Lower lobe of right lung (tissue), 2 donors: ENCODE measurements at regions not wholly inside any gene's neighbourhood (a gene's known extent, or its start where the extent isn't known, plus 50 kb on each side); places are given as distances from the start of the nearest gene placed in this dataset.

Experiments used
- ATAC-seq, 2 donors: fragments of 200-7000 bp; cut with Tn5 transposase; one replicate each; pipeline ENCODE4 v1.9.1; 2020 to 2022; ENCODE audit warnings: mild to moderate bottlenecking in 2 of 2, moderate library complexity in 2 of 2
- DNase-seq: peaks from one replicate; pipeline ENCODE4 v3.0.0-alpha.2; 2020
- H3K27ac ChIP-seq: fragments of 200-600 bp; one replicate; pipeline ENCODE4 v1.8.0; 2022
- H3K27me3 ChIP-seq: fragments of 200-600 bp; one replicate; pipeline ENCODE4 v1.8.0; 2022; ENCODE audit warnings: low read depth
- H3K36me3 ChIP-seq: fragments of 200-600 bp; one replicate; pipeline ENCODE4 v1.8.0; 2022; ENCODE audit warnings: mild to moderate bottlenecking
- H3K4me1 ChIP-seq: fragments of 200-600 bp; one replicate; pipeline ENCODE4 v1.8.0; 2022
- H3K4me3 ChIP-seq: fragments of 200-600 bp; one replicate; pipeline ENCODE4 v1.8.0; 2022; ENCODE audit warnings: mild to moderate bottlenecking
- H3K9me3 ChIP-seq: fragments of 200-600 bp; one replicate; pipeline ENCODE4 v1.8.0; 2022
- CTCF ChIP-seq: fragments of 200-600 bp; IDR thresholded peaks from one replicate; pipeline ENCODE4 v1.8.0; 2022; ENCODE audit warnings: antibody characterized with exemption, mild to moderate bottlenecking
- intact Hi-C: fragments of 100-400 bp; cut with DNase I; formaldehyde crosslinking; loops from one replicate; pipeline ENCODE4 v1.11.0; 2022
- donor health status: DM: no; HTN: yes; CAD: no; lungs with severe emphysema.

- intact Hi-C loops: no loop called here
- Histone ChIP-seq H3K36me3 (no peaks in the 10 kb centered on the region), H3K9me3 (no peaks in the 10 kb centered on the region), H3K27ac (no peak overlapping the region), H3K27me3 (no peaks in the 10 kb centered on the region), H3K4me3 (no peak overlapping the region), H3K4me1 (no peaks in the 10 kb centered on the region)
- TF ChIP-seq CTCF: no peak
- ATAC-seq (no peak), DNase-seq (no peak)
Observed at GRCh38 chr11:104765401-104766095, 132.7 kb downstream of the CASP12 start.

GRCh38 chr11:104764710-104765045 lies 133.6 kb downstream of the CASP12 start:
- H3K4me1 ChIP-seq: no peaks in the 10 kb centered on the region
- ATAC-seq (no peak), DNase-seq (no peak)
- H3K27ac ChIP-seq: no peak overlapping the region
- no peak for TF ChIP-seq CTCF
- H3K27me3 ChIP-seq: no peaks in the 10 kb centered on the region
- intact Hi-C loops: no loop called here
- H3K36me3 ChIP-seq: no peaks in the 10 kb centered on the region
- H3K9me3 ChIP-seq: peaks cover 3% of the 10 kb centered on the region
- H3K4me3 ChIP-seq: no peak overlapping the region

- ATAC-seq: no peak
- intact Hi-C loops: no loop called here
- no peak overlapping the region for H3K4me3 ChIP-seq
- no peaks in the 10 kb centered on the region for H3K4me1 ChIP-seq
- H3K9me3 ChIP-seq: peaks cover 4% of the 10 kb centered on the region
- DNase-seq: no peak
- H3K36me3 ChIP-seq: no peaks in the 10 kb centered on the region
- no peak for TF ChIP-seq CTCF
- H3K27ac ChIP-seq: no peak overlapping the region
- no peaks in the 10 kb centered on the region for H3K27me3 ChIP-seq
Observed at GRCh38 chr11:104763930-104764709, 134.1 kb downstream of the CASP12 start.

GRCh38 chr11:104761511-104761910 lies 136.7 kb downstream of the CASP12 start:
- TF ChIP-seq CTCF: no peak
- Histone ChIP-seq H3K27ac (no peak overlapping the region), H3K36me3 (no peaks in the 10 kb centered on the region), H3K4me1 (no peaks in the 10 kb centered on the region), H3K27me3 (no peaks in the 10 kb centered on the region), H3K4me3 (no peak overlapping the region), H3K9me3 (peaks cover 4% of the 10 kb centered on the region)
- DNase-seq: no peak
- intact Hi-C loops: no loop called here
- ATAC-seq: no peak

- intact Hi-C loops: no loop called here
- ATAC-seq (no peak), DNase-seq (no peak)
Observed at GRCh38 chr11:104759464-104759863, 138.8 kb downstream of the CASP12 start.

More at GRCh38 chr11:104759464-104759863, 138.8 kb downstream of the CASP12 start:
- no peak overlapping the region for H3K4me3 ChIP-seq
- TF ChIP-seq CTCF: no peak
- no peaks in the 10 kb centered on the region for H3K36me3 ChIP-seq
- H3K27me3 ChIP-seq: no peaks in the 10 kb centered on the region
- H3K9me3 ChIP-seq: peaks cover 4% of the 10 kb centered on the region
- no peak overlapping the region for H3K27ac ChIP-seq
- no peaks in the 10 kb centered on the region for H3K4me1 ChIP-seq
